ENCODE measurements at regions not wholly inside any gene's neighbourhood (a gene's known extent, or its start where the extent isn't known, plus 50 kb on each side); places are given as distances from the start of the nearest gene placed in this dataset.
A peak's percentile ranks its signal among the peaks of the same experiment; 100 is the strongest.

DNA sequence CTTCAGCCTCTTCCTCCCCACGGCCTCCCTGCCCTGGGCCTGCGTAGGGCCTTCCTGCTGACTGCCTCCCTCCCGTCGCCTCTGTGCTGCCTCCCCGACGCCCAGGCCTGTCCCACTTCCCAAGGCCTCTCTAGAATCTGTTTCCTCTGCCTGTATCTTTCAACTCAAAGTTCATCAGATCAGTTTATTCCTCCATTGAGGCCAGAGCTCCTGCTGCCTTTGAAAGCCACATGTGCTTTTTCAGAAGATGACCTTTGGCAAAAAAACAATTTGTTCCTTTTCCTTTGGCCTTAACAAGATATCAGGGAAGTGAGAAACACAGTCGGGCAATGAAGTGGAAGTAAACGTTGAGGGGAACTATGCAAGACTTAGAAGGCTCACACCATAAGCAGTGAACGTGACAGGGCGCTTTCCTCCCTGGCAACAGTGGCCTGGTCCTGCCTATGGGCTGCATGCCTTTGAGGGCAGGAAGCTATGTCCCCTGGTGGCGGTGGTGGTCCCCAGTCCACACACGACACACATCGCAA, 85.9 kb downstream of the PSMG1 start:
- TF ChIP-seq, protein P1, sequence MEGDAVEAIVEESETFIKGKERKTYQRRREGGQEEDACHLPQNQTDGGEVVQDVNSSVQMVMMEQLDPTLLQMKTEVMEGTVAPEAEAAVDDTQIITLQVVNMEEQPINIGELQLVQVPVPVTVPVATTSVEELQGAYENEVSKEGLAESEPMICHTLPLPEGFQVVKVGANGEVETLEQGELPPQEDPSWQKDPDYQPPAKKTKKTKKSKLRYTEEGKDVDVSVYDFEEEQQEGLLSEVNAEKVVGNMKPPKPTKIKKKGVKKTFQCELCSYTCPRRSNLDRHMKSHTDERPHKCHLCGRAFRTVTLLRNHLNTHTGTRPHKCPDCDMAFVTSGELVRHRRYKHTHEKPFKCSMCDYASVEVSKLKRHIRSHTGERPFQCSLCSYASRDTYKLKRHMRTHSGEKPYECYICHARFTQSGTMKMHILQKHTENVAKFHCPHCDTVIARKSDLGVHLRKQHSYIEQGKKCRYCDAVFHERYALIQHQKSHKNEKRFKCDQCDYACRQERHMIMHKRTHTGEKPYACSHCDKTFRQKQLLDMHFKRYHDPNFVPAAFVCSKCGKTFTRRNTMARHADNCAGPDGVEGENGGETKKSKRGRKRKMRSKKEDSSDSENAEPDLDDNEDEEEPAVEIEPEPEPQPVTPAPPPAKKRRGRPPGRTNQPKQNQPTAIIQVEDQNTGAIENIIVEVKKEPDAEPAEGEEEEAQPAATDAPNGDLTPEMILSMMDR (IDR thresholded peaks at IDR 0.05; ENCODE audit: borderline replicate concordance, extremely low read depth, insufficient read depth) = no peak
- Histone ChIP-seq H3K27ac (ENCODE audit: low read depth in 2 of 2, low read length in 2 of 2) (peak overlapping the region; percentile 40 to 44), H3K36me3 (ENCODE audit: control insufficient read depth in 2 of 3, insufficient read depth in 3 of 3, low read length in 3 of 3) (no peaks in the 10 kb centered on the region), H3K9me3 (ENCODE audit: control insufficient read depth in 2 of 3, insufficient read depth in 1 of 3, low read length in 3 of 3) (no peaks in the 10 kb centered on the region), H3K27me3 (ENCODE audit: control insufficient read depth, insufficient read depth, low read length) (no peaks in the 10 kb centered on the region), H3K4me3 (ENCODE audit: low read length in 3 of 3) (no peak overlapping the region), H3K9ac (ENCODE audit: low read length in 3 of 3) (no peak overlapping the region), H3K4me1 (ENCODE audit: control insufficient read depth in 2 of 3, insufficient read depth in 2 of 3, low read depth in 1 of 3, low read length in 3 of 3) (peaks cover 0 to 5% (median 3%) of the 10 kb centered on the region in 3 donors)
- FAIRE-seq = no peak
- intact Hi-C loops (cut with DNase I) = no loop called here
- peak in 1 of 5 donors; percentile 46 for DNase-seq

DNA sequence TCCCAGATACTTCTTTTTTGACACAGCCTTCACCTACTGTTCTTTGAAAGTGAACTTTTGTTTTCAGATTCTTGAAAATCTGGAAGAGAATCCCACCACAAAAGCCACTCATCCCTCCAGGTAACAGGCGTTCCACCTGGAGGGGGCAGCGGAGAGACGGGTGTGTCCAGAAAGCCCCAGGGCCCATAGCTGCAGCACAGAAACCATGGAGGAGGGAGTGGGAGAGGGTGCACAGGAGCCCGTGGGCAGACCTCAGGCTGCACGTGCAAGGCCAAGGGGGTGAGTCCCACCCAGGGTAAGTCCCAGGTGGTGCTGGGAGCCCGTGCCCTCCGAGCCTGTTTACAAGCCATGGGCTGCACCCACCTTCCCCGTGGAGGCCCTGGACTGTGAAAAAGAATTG, 86.5 kb downstream of the PSMG1 start:
- FAIRE-seq (no peak), DNase-seq (no peak)
- Histone ChIP-seq H3K27ac (ENCODE audit: low read depth in 2 of 2, low read length in 2 of 2) (peak overlapping the region in 1 of 2 donors; percentile 44), H3K36me3 (ENCODE audit: control insufficient read depth in 2 of 3, insufficient read depth in 3 of 3, low read length in 3 of 3) (no peaks in the 10 kb centered on the region), H3K27me3 (ENCODE audit: control insufficient read depth, insufficient read depth, low read length) (no peaks in the 10 kb centered on the region), H3K4me1 (ENCODE audit: control insufficient read depth in 2 of 3, insufficient read depth in 2 of 3, low read depth in 1 of 3, low read length in 3 of 3) (peaks cover 0 to 5% (median 3%) of the 10 kb centered on the region in 3 donors), H3K9me3 (ENCODE audit: control insufficient read depth in 2 of 3, insufficient read depth in 1 of 3, low read length in 3 of 3) (no peaks in the 10 kb centered on the region), H3K9ac (ENCODE audit: low read length in 3 of 3) (no peak overlapping the region), H3K4me3 (ENCODE audit: low read length in 3 of 3) (no peak overlapping the region)
- intact Hi-C loops (cut with DNase I) = no loop called here
- TF ChIP-seq, protein P1 (IDR thresholded peaks at IDR 0.05; ENCODE audit: borderline replicate concordance, extremely low read depth, insufficient read depth) = no peak

DNA sequence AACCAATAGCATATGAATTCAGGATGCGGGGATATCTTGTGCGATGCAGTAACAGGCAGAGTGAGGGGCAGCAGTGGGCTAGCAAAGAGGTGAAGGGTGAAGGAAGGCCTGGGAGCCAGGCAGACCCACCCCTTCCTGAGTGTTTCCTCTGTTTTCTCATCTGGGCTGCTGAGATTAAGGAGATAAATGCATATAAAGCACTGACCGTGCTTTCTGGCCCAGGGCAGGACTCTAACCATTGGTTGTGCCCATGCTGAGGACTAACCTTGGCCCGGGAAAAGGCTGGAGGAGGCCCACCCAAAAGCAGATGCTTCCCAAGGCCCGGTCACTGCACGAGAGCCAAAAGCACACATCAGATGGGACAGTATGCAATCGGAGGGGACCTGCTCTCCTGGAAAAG, 87.6 kb downstream of the PSMG1 start:
- Histone ChIP-seq H3K9ac (ENCODE audit: low read length in 3 of 3) (no peak overlapping the region), H3K4me1 (ENCODE audit: control insufficient read depth in 2 of 3, insufficient read depth in 2 of 3, low read depth in 1 of 3, low read length in 3 of 3) (peaks cover 0 to 7% (median 5%) of the 10 kb centered on the region in 3 donors), H3K27me3 (ENCODE audit: control insufficient read depth, insufficient read depth, low read length) (no peaks in the 10 kb centered on the region), H3K9me3 (ENCODE audit: control insufficient read depth in 2 of 3, insufficient read depth in 1 of 3, low read length in 3 of 3) (no peaks in the 10 kb centered on the region), H3K36me3 (ENCODE audit: control insufficient read depth in 2 of 3, insufficient read depth in 3 of 3, low read length in 3 of 3) (no peaks in the 10 kb centered on the region), H3K27ac (ENCODE audit: low read depth in 2 of 2, low read length in 2 of 2) (peak overlapping the region; percentile 12 to 62), H3K4me3 (ENCODE audit: low read length in 3 of 3) (no peak overlapping the region)
- TF ChIP-seq, protein P1 (IDR thresholded peaks at IDR 0.05; ENCODE audit: borderline replicate concordance, extremely low read depth, insufficient read depth) = no peak
- no peak for FAIRE-seq
- DNase-seq = no peak
- intact Hi-C loops (cut with DNase I) = no loop called here

Measured in kidney (tissue), 13 donors.